IPS-15b (cell line): ENCODE measurements at regions not wholly inside any gene's neighbourhood (a gene's known extent, or its start where the extent isn't known, plus 50 kb on each side); places are given as distances from the start of the nearest gene placed in this dataset.
"Not testable (repeated sequence)": the region's sequence is repeated elsewhere in the genome, so short reads cannot be mapped to it uniquely, and the experiment has no call there.

Experiments
- H3K27me3 ChIP-seq: one replicate; pipeline ENCODE4 v1.6.1; 2013; ENCODE audit warnings: low read length; ENCODE audit not compliant: control insufficient read depth, insufficient read depth
- H3K36me3 ChIP-seq: one replicate; pipeline ENCODE4 v1.6.1; 2013; ENCODE audit warnings: low read length; ENCODE audit not compliant: control insufficient read depth, insufficient read depth
- H3K4me1 ChIP-seq: one replicate; pipeline ENCODE4 v1.6.1; 2013; ENCODE audit warnings: mild to moderate bottlenecking, low read length; ENCODE audit not compliant: control insufficient read depth, insufficient read depth
- H3K4me3 ChIP-seq: one replicate; pipeline ENCODE4 v1.5.1; 2013; ENCODE audit warnings: low read depth, low read length
- H3K9ac ChIP-seq: one replicate; pipeline ENCODE4 v1.6.1; 2013; ENCODE audit warnings: low read depth, mild to moderate bottlenecking, low read length
- H3K9me3 ChIP-seq: one replicate; pipeline ENCODE4 v1.6.1; 2013; ENCODE audit warnings: mild to moderate bottlenecking, low read length; ENCODE audit not compliant: control insufficient read depth, insufficient read depth

- H3K27me3 ChIP-seq = no peaks in the 10 kb centered on the region
- no peak overlapping the region for H3K4me3 ChIP-seq
- H3K9me3 ChIP-seq = no peaks in the 10 kb centered on the region
- no peak overlapping the region for H3K9ac ChIP-seq
- no peaks in the 10 kb centered on the region for H3K4me1 ChIP-seq
- no peaks in the 10 kb centered on the region for H3K36me3 ChIP-seq
These were observed 212.4 kb upstream of the FSIP2 start for GRCh38 chr2:185526161-185526560.

DNA sequence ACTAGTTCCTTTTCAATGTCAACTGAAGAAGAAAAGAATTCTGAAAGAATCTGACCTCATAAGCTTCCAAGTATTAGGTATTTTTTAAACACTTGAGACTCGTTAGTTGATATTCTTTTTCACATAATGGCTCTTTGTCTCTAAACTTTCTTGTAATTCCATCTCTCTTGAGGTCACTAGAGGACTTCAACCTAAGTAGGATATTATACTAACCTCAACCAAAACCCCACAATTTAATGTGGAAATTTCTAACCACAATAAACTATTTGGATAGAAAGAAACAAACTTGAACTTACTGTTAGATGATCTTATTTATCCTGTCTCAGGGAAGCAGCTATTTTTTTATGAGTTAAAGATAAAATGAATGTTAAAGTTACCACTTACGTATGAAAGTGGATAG lies 206.9 kb upstream of the FSIP2 start:
- Histone ChIP-seq H3K27me3 (no peaks in the 10 kb centered on the region), H3K9me3 (no peaks in the 10 kb centered on the region), H3K36me3 (no peaks in the 10 kb centered on the region), H3K9ac (no peak overlapping the region), H3K4me3 (no peak overlapping the region), H3K4me1 (no peaks in the 10 kb centered on the region)

GRCh38 chr2:185537689-185538088 lies 200.9 kb upstream of the FSIP2 start:
- H3K9me3 ChIP-seq = no peaks in the 10 kb centered on the region
- no peak overlapping the region for H3K4me3 ChIP-seq
- no peak overlapping the region for H3K9ac ChIP-seq
- H3K4me1 ChIP-seq = peaks cover 3% of the 10 kb centered on the region
- no peaks in the 10 kb centered on the region for H3K36me3 ChIP-seq
- H3K27me3 ChIP-seq = no peaks in the 10 kb centered on the region

- Histone ChIP-seq H3K9ac (no peak overlapping the region), H3K4me3 (no peak overlapping the region), H3K9me3 (no peaks in the 10 kb centered on the region), H3K36me3 (no peaks in the 10 kb centered on the region), H3K27me3 (no peaks in the 10 kb centered on the region), H3K4me1 (no peaks in the 10 kb centered on the region)
These were observed 171.4 kb upstream of the FSIP2 start for GRCh38 chr2:185567196-185567595.

- H3K4me1 ChIP-seq = no peaks in the 10 kb centered on the region
- no peak overlapping the region for H3K4me3 ChIP-seq
- no peaks in the 10 kb centered on the region for H3K9me3 ChIP-seq
- H3K9ac ChIP-seq = no peak overlapping the region
- H3K27me3 ChIP-seq = no peaks in the 10 kb centered on the region
- no peaks in the 10 kb centered on the region for H3K36me3 ChIP-seq
These were observed 170.7 kb upstream of the FSIP2 start for GRCh38 chr2:185567940-185568339.

DNA sequence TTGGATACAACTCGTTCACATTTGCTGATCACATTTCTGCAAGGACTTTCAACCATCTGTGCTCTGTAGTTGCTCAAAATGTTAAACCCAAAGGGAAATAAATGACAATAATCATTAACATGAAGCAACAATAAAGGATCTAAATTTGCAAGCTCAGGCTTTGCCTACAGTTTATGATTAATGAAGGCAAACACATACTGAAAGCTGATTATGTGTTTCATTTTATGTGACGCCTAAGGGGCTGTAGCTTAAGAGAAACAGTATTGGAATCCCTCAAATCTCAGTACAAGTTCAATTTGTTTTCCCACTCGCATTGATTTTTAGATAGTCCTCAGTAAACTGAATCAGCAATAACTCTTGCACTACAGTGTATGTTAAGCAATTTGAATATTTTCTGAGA lies 160.3 kb upstream of the FSIP2 start:
- no peaks in the 10 kb centered on the region for H3K27me3 ChIP-seq

GRCh38 chr2:185583058-185583816 lies 155.4 kb upstream of the FSIP2 start:
- no peaks in the 10 kb centered on the region for H3K27me3 ChIP-seq
- no peaks in the 10 kb centered on the region for H3K9me3 ChIP-seq
- H3K36me3 ChIP-seq = no peaks in the 10 kb centered on the region
- peaks cover 11% of the 10 kb centered on the region for H3K4me1 ChIP-seq
- no peak overlapping the region for H3K4me3 ChIP-seq
- H3K9ac ChIP-seq = no peak overlapping the region

More for the DNA sequence above, 160.3 kb upstream of the FSIP2 start:
- no peaks in the 10 kb centered on the region for H3K36me3 ChIP-seq
- no peak overlapping the region for H3K4me3 ChIP-seq
- no peak overlapping the region for H3K9ac ChIP-seq
- no peaks in the 10 kb centered on the region for H3K9me3 ChIP-seq
- peaks cover 11% of the 10 kb centered on the region for H3K4me1 ChIP-seq

- H3K4me1 ChIP-seq, H3K4me3 ChIP-seq, H3K9ac ChIP-seq, H3K27me3 ChIP-seq, H3K9me3 ChIP-seq, H3K36me3 ChIP-seq: not testable (repeated sequence)
These were observed 153.4 kb upstream of the FSIP2 start for GRCh38 chr2:185585165-185585564.

DNA sequence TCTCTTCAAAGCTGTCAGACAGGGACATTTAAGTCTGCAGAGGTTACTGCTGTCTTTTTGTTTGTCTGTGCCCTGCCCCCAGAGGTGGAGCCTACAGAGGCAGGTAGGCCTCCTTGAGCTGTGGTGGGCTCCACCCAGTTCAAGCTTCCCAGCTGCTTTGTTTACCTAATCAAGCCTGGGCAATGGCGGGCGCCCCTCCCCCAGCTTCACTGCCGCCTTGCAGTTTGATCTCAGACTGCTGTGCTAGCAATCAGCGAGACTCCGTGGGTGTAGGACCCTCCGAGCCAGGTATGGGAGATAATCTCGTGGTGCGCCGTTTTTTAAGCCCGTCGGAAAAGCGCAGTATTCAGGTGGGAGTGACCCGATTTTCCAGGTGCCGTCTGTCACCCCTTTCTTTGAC lies 147.3 kb upstream of the FSIP2 start:
- not testable (repeated sequence) for H3K36me3 ChIP-seq, H3K27me3 ChIP-seq, H3K9me3 ChIP-seq, H3K4me3 ChIP-seq, H3K9ac ChIP-seq, H3K4me1 ChIP-seq

DNA sequence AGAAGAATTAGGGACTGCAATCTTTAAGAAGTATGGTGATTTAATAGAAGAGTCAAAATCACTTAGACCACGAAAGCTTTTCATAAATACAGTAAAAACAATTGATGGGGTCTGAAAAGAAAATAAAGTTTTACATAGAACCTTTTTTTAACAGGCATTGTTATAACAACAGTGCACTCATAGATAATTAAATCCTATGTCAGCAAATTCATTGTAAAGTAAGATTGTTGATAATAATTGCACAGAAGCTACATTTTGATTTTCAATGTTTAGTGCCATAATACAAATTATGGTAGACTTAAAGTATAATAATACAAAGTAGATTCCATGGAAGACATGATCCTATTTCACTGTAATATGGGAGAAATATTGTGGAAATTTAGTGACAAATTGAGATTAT lies 130.7 kb upstream of the FSIP2 start:
- no peaks in the 10 kb centered on the region for H3K9me3 ChIP-seq
- no peaks in the 10 kb centered on the region for H3K27me3 ChIP-seq
- H3K36me3 ChIP-seq = no peaks in the 10 kb centered on the region
- H3K4me1 ChIP-seq = no peaks in the 10 kb centered on the region
- no peak overlapping the region for H3K9ac ChIP-seq
- H3K4me3 ChIP-seq = no peak overlapping the region

GRCh38 chr2:185608799-185609198 lies 129.8 kb upstream of the FSIP2 start:
- Histone ChIP-seq H3K36me3 (no peaks in the 10 kb centered on the region), H3K9ac (no peak overlapping the region), H3K4me3 (no peak overlapping the region)

DNA sequence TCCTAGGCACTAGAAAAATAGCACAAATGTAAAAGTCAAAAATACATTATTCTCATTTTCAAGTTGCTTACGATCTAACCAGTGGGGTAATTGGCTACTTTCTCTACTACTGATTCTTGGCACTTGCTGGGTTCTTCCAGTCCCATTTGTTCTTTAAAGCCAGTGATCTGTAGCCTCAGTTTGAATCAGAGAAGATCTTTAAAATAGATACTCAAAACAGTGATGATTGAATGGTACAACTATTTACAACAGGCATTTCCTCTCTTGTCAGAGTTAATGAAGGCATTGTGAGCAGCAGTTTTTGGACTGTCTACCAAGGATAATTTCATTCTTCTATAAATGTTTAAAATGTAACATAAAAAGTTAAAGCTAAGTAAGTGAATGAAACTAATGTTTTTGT lies 128.3 kb upstream of the FSIP2 start:
- Histone ChIP-seq H3K27me3 (no peaks in the 10 kb centered on the region), H3K36me3 (no peaks in the 10 kb centered on the region), H3K4me1 (no peaks in the 10 kb centered on the region), H3K9ac (no peak overlapping the region), H3K9me3 (no peaks in the 10 kb centered on the region), H3K4me3 (no peak overlapping the region)

More at GRCh38 chr2:185608799-185609198, 129.8 kb upstream of the FSIP2 start:
- H3K4me1 ChIP-seq = no peaks in the 10 kb centered on the region
- H3K27me3 ChIP-seq = no peaks in the 10 kb centered on the region
- no peaks in the 10 kb centered on the region for H3K9me3 ChIP-seq
